ENCODE measurements at regions not wholly inside any gene's neighbourhood (a gene's known extent, or its start where the extent isn't known, plus 50 kb on each side); places are given as distances from the start of the nearest gene placed in this dataset.

DNA sequence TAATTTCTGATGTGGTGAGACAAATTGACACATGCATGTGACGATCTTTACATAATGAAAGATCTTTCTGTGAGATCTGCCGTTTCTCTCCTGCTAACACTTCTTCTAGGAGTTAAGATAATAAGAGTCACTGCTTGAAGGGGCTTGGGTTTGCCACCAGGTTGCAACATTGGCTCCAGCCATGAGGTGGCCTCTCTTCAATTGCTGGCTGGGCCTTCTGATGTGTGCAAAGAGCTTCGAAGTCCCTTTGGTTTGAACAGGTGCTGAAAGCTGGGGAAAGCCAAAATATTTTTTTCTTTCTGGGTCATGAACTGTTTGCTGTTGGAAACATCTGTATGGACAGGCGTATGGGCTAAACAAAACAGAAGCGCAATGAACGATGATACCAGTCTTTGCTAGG lies 204.1 kb upstream of the SALL1 start:
- Histone ChIP-seq H3K4me3 (no peak overlapping the region), H3K27me3 (no peaks in the 10 kb centered on the region), H3K4me1 (no peaks in the 10 kb centered on the region), H3K9me3 (no peaks in the 10 kb centered on the region), H3K36me3 (no peaks in the 10 kb centered on the region), H3K27ac (no peak overlapping the region)
- no peak for TF ChIP-seq CTCF (IDR thresholded peaks at IDR 0.05)
- TF ChIP-seq POLR2A (IDR thresholded peaks at IDR 0.05), result no peak
- no peak for TF ChIP-seq POLR2AphosphoS5 (IDR thresholded peaks at IDR 0.05; ENCODE audit: insufficient read depth in 1 of 2, low read depth in 1 of 2)
- DNase-seq (ENCODE audit: extremely low spot score in 2 of 2), result no peak
- intact Hi-C loops (cut with DNase I), result no loop called here

DNA sequence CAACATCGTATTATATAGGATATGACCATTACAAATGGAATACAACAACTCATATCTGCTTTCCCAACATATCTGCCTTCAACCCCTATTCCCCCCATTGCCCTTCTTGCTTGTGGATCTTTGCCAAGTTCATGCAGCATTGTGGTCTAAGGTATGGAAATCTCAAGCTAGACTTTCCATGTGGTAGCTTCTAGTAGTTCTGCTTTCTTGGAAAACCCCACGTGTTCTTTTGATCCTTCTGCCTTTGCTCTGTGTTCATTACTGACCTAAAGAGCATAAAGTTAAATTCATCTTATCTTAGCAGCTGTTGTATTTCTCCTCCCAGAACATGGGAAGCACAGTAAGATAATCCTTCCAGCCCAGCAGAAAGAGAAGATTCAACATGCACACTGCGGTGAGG lies 202.0 kb upstream of the SALL1 start:
- H3K27ac ChIP-seq, result no peak overlapping the region
- no peaks in the 10 kb centered on the region for H3K36me3 ChIP-seq
- intact Hi-C loops (cut with DNase I), result no loop called here
- DNase-seq (ENCODE audit: extremely low spot score in 2 of 2), result no peak
- TF ChIP-seq POLR2A (IDR thresholded peaks at IDR 0.05), result no peak
- TF ChIP-seq CTCF (IDR thresholded peaks at IDR 0.05), result no peak
- no peak for TF ChIP-seq POLR2AphosphoS5 (IDR thresholded peaks at IDR 0.05; ENCODE audit: insufficient read depth in 1 of 2, low read depth in 1 of 2)
- H3K4me1 ChIP-seq, result no peaks in the 10 kb centered on the region
- H3K9me3 ChIP-seq, result no peaks in the 10 kb centered on the region
- no peaks in the 10 kb centered on the region for H3K27me3 ChIP-seq
- no peak overlapping the region for H3K4me3 ChIP-seq

DNA sequence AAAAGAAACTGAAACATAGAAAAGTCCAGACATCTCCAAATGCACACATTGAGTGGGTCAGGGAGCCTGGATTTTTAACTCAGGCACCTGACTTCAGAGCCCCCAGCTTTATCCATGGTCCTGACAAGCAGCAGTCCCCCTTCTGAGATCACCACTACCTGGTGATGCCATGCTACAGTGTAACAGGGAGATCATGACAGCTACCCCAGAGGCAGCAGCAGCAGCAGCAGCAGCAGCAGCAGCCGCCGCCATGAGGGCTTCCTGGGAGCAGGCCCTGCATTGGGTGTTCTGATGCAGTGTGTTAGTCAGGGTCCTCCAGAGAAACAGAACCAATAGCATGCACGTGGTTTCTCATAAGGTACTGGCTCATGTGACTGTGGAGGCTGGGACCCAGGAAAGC lies 198.6 kb upstream of the SALL1 start:
- Histone ChIP-seq H3K27me3 (no peaks in the 10 kb centered on the region), H3K27ac (no peak overlapping the region), H3K4me3 (no peak overlapping the region), H3K9me3 (no peaks in the 10 kb centered on the region), H3K4me1 (no peaks in the 10 kb centered on the region), H3K36me3 (no peaks in the 10 kb centered on the region)
- TF ChIP-seq CTCF (IDR thresholded peaks at IDR 0.05), result no peak
- TF ChIP-seq POLR2A (IDR thresholded peaks at IDR 0.05), result no peak
- DNase-seq (ENCODE audit: extremely low spot score in 2 of 2), result no peak
- intact Hi-C loops (cut with DNase I), result no loop called here

GRCh38 chr16:51343411-51343810 lies 192.3 kb upstream of the SALL1 start:
- intact Hi-C loops (cut with DNase I), result no loop called here
- DNase-seq (ENCODE audit: extremely low spot score in 2 of 2), result no peak
- Histone ChIP-seq H3K27me3 (no peaks in the 10 kb centered on the region), H3K36me3 (no peaks in the 10 kb centered on the region), H3K9me3 (no peaks in the 10 kb centered on the region), H3K4me3 (no peak overlapping the region), H3K27ac (no peak overlapping the region), H3K4me1 (no peaks in the 10 kb centered on the region)
- TF ChIP-seq POLR2A (IDR thresholded peaks at IDR 0.05) (no peak), POLR2AphosphoS5 (IDR thresholded peaks at IDR 0.05; ENCODE audit: insufficient read depth in 1 of 2, low read depth in 1 of 2) (no peak), CTCF (IDR thresholded peaks at IDR 0.05) (no peak)

DNA sequence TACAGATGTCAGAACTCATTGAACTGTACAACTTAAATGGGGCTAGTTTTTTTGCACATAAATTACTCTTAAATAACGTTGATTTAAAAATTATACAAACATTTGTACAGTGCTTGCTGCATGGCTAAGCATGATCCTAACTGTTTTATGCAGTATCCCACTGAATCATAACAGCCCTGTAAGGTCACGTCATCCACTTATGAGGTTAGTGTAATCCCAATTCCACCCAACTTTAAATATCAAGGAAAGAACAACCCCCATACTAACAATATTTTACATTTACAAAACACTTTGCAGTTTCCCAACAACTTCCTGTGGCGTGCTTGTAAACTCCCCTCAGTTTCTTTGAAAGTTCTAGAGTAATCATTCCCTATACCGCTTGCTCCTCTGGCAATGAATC lies 190.1 kb upstream of the SALL1 start:
- Histone ChIP-seq H3K36me3 (no peaks in the 10 kb centered on the region), H3K27me3 (no peaks in the 10 kb centered on the region), H3K27ac (no peak overlapping the region), H3K4me3 (no peak overlapping the region), H3K9me3 (no peaks in the 10 kb centered on the region), H3K4me1 (no peaks in the 10 kb centered on the region)
- intact Hi-C loops (cut with DNase I), result no loop called here
- DNase-seq (ENCODE audit: extremely low spot score in 2 of 2), result no peak
- TF ChIP-seq CTCF (IDR thresholded peaks at IDR 0.05), result no peak
- no peak for TF ChIP-seq POLR2A (IDR thresholded peaks at IDR 0.05)
- TF ChIP-seq POLR2AphosphoS5 (IDR thresholded peaks at IDR 0.05; ENCODE audit: insufficient read depth in 1 of 2, low read depth in 1 of 2), result no peak

Measured in vagina (tissue), 2 donors.